GM12878 (cell line): ENCODE measurements at regions not wholly inside any gene's neighbourhood (a gene's known extent, or its start where the extent isn't known, plus 50 kb on each side); places are given as distances from the start of the nearest gene placed in this dataset.

Experiments
- ATAC-seq: fragments of 200-7000 bp; cut with Tn5 transposase; 3 replicates; pipeline ENCODE4 v1.9.1; 2020; ENCODE audit warnings: mild to moderate bottlenecking, moderate library complexity
- BruUV-seq: library from RNA; stranded (reverse); fragments of 400-500 nt; replicated peaks from 2 replicates; lab custom pipeline; 2021; lab: Mats Ljungman, UMichigan
- CTCF ChIA-PET: fragments of 300-600 bp; sonication (Branson Sonifier 250); formaldehyde crosslinking; extraction: SDS; loops from one replicate; lab custom pipeline; 2021; ENCODE audit warnings: inconsistent platforms; lab: Yijun Ruan, JAX
- POLR2A ChIA-PET: fragments of 350-600 bp; formaldehyde crosslinking; extraction: SDS; loops from one replicate; lab custom pipeline; 2021; ENCODE audit warnings: inconsistent platforms; lab: Charles Lee
- RAD21 ChIA-PET: fragments of 300-600 bp; sonication (Branson Sonifier 250); formaldehyde crosslinking; loops from one replicate; lab custom pipeline; 2023; ENCODE audit warnings: antibody characterized with exemption; ENCODE audit not compliant: unreplicated experiment; lab: Charles Lee
- SMC1A ChIA-PET: fragments of 300-600 bp; sonication (Branson Sonifier 250); formaldehyde crosslinking; loops from one replicate; lab custom pipeline; 2023; ENCODE audit not compliant: unreplicated experiment, uncharacterized antibody; lab: Charles Lee
- DNase-seq: peaks from one replicate; pipeline ENCODE4 v3.0.0-alpha.2; 2011; ENCODE audit warnings: low read depth, low spot score
- FAIRE-seq: peaks from 3 replicates; lab custom pipeline; 2011; peaks lifted over from hg19 to GRCh38; lab: Jason Lieb, UNC
- H2AFZ ChIP-seq: 2 replicates; pipeline ENCODE4 v1.6.0; 2011; ENCODE audit warnings: low read depth, low read length, control low read depth; ENCODE audit not compliant: control insufficient read depth
- H3K27ac ChIP-seq: 2 replicates; pipeline ENCODE4 v1.5.1; 2011; ENCODE audit warnings: control low read depth; ENCODE audit not compliant: control insufficient read depth, insufficient read depth
- H3K27me3 ChIP-seq, 2 experiments: replicated peaks in 1 of 2; 2 replicates each; pipeline versions ENCODE4 v1.6.0 to v1.6.1; 2011; ENCODE audit warnings: low read length in 1 of 2; ENCODE audit not compliant: control insufficient read depth in 2 of 2, insufficient read depth in 2 of 2
- H3K36me3 ChIP-seq, 2 experiments: 2 replicates each; pipeline ENCODE4 v1.5.1; 2011; ENCODE audit warnings: low read length in 1 of 2; ENCODE audit not compliant: control insufficient read depth in 2 of 2, insufficient read depth in 2 of 2
- H3K4me1 ChIP-seq: 2 replicates; pipeline ENCODE4 v1.6.1; 2011; ENCODE audit warnings: mild to moderate bottlenecking, low read length, moderate library complexity, mixed read lengths; ENCODE audit not compliant: control insufficient read depth, insufficient read depth
- H3K4me2 ChIP-seq: 2 replicates; pipeline ENCODE4 v1.6.0; 2011; ENCODE audit warnings: control low read depth; ENCODE audit not compliant: control insufficient read depth, insufficient read depth
- H3K4me3 ChIP-seq: fragments of 200-600 bp; sonication (generic); 2 replicates; pipeline ENCODE4 v1.5.1; 2016
- H3K79me2 ChIP-seq: 2 replicates; pipeline ENCODE4 v1.6.0; 2011; ENCODE audit warnings: low read length; ENCODE audit not compliant: control insufficient read depth, insufficient read depth
- H3K9ac ChIP-seq: 2 replicates; pipeline ENCODE4 v1.8.0; 2011; ENCODE audit warnings: low read length, control low read depth, mixed read lengths; ENCODE audit not compliant: control insufficient read depth, insufficient read depth
- H3K9me3 ChIP-seq: replicated peaks from 3 replicates; pipeline ENCODE4 v1.5.1; 2011; ENCODE audit warnings: mild to moderate bottlenecking, low read length; ENCODE audit not compliant: control insufficient read depth, insufficient read depth
- H4K20me1 ChIP-seq: 2 replicates; pipeline ENCODE4 v1.6.0; 2011; ENCODE audit not compliant: control insufficient read depth, insufficient read depth
- HDGF ChIP-seq: fragments of 450-650 bp; IDR thresholded peaks from 2 replicates; pipeline ENCODE4 v1.6.1; 2016; ENCODE audit warnings: antibody characterized with exemption
- RELB ChIP-seq: fragments of 450-650 bp; IDR thresholded peaks from 2 replicates; pipeline ENCODE4 v1.6.1; 2017; ENCODE audit warnings: low read depth, mild to moderate bottlenecking, moderate library complexity
- ZNF274 ChIP-seq: IDR thresholded peaks from one replicate; pipeline ENCODE4 v1.8.0; 2011; ENCODE audit not compliant: insufficient read length, insufficient read depth
- WGBS: methylation state at CpG from one replicate; pipeline ENCODE4 v1.1.6; 2016; ENCODE audit warnings: low lambda C conversion rate; ENCODE audit not compliant: insufficient replicate concordance, insufficient coverage; ENCODE audit errors: missing lambda C conversion rate; 5-methylcytosine and 5-hydroxymethylcytosine counted together
- in situ Hi-C: fragments of 300-500 bp; cut with MboI; formaldehyde crosslinking; loops from 9 replicates; pipeline ENCODE4 v1.14.3; 2018; ENCODE audit warnings: mixed read lengths
- intact Hi-C: fragments of 100-400 bp; cut with micrococcal nuclease; formaldehyde crosslinking; loops from one replicate; pipeline ENCODE4 v1.14.2; 2022; ENCODE audit not compliant: unreplicated experiment

DNA sequence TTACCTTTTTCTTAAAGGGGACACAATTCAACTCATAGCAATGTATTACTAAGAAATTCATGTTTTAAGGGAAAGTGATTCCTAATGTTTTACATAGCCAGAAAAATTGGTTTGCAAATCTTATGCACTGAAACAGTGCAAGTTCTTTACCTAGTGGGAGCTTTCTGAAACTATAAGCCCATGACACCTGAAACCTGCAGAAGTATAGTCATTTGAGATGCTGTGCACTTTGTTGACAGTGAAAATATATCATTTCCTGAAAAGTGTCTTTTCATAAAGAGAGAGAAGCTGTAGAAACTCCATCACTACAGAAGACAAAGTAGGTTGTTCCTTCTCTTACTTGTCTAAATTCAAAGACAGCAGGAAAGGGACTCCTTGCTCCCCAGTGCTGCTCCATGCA is 517.1 kb downstream of the LMO7 start:
- Histone ChIP-seq H3K79me2 (no peaks in the 10 kb centered on the region), H3K9me3 (no peaks in the 10 kb centered on the region), H3K9ac (no peak overlapping the region), H3K27me3 (no peaks in the 10 kb centered on the region), H2AFZ (no peak overlapping the region), H3K27ac (no peak overlapping the region), H3K36me3 (no peaks in the 10 kb centered on the region), H4K20me1 (no peaks in the 10 kb centered on the region), H3K4me3 (no peak overlapping the region), H3K4me2 (no peak overlapping the region), H3K4me1 (no peaks in the 10 kb centered on the region)
- ChIA-PET RAD21 (no interaction called here), SMC1A (no interaction called here), CTCF (no interaction called here), POLR2A (no interaction called here)
- BruUV-seq: no TSS peak
- DNase-seq (no peak), FAIRE-seq (no peak), ATAC-seq (no peak)
- intact Hi-C loops: no loop called here
- TF ChIP-seq HDGF: no peak
- in situ Hi-C loops: no loop called here

GRCh38 chr13:76148926-76149325 is 512.8 kb downstream of the LMO7 start:
- ChIA-PET RAD21 (no interaction called here), POLR2A (no interaction called here), CTCF (no interaction called here), SMC1A (interaction anchor here (0.9 kb wide), 1 partner anchor 10 kb away, joined by 3 read pairs; no protein-coding TSS in a partner anchor)
- Histone ChIP-seq H3K9me3 (no peaks in the 10 kb centered on the region), H3K36me3 (no peaks in the 10 kb centered on the region), H3K27ac (no peak overlapping the region), H3K79me2 (no peaks in the 10 kb centered on the region), H3K4me3 (no peak overlapping the region), H3K4me2 (no peak overlapping the region), H3K4me1 (no peaks in the 10 kb centered on the region), H3K27me3 (no peaks in the 10 kb centered on the region), H2AFZ (no peak overlapping the region), H4K20me1 (no peaks in the 10 kb centered on the region), H3K9ac (no peak overlapping the region)
- ATAC-seq: no peak
- DNase-seq: no peak
- intact Hi-C loops: no loop called here
- no peak for FAIRE-seq
- TF ChIP-seq RELB (no peak), ZNF274 (no peak)
- WGBS: 17% methylated on average over 3 of the region's 3 CpGs
- in situ Hi-C loops: no loop called here
- BruUV-seq: no TSS peak
